Ascending aorta (tissue), 2 donors: ENCODE measurements at regions not wholly inside any gene's neighbourhood (a gene's known extent, or its start where the extent isn't known, plus 50 kb on each side); places are given as distances from the start of the nearest gene placed in this dataset.

Experiments used
- DNase-seq, 2 donors: peaks; one replicate each; pipeline ENCODE4 v3.0.0-alpha.2; 2019; ENCODE audit warnings: low spot score in 2 of 2
- H3K27ac ChIP-seq, 2 donors: fragments of 200-600 bp; sonication (generic); one replicate each; pipeline ENCODE4 v1.5.1; 2016 to 2017; ENCODE audit warnings: mild to moderate bottlenecking in 1 of 2
- H3K27me3 ChIP-seq: fragments of 200-600 bp; sonication (generic); one replicate; pipeline ENCODE4 v1.5.1; 2017
- H3K36me3 ChIP-seq, 2 donors: fragments of 200-600 bp; sonication (generic); one replicate each; pipeline ENCODE4 v1.5.1; 2016
- H3K4me1 ChIP-seq, 2 donors: fragments of 200-600 bp; sonication (generic); one replicate each; pipeline ENCODE4 v1.5.1; 2016 to 2017; ENCODE audit warnings: mild to moderate bottlenecking in 1 of 2
- H3K4me3 ChIP-seq, 2 donors: fragments of 200-600 bp; sonication (generic); one replicate each; pipeline ENCODE4 v1.5.1; 2016 to 2017; ENCODE audit warnings: mild to moderate bottlenecking in 1 of 2
- H3K9me3 ChIP-seq, 2 donors: fragments of 200-600 bp; sonication (generic); one replicate each; pipeline ENCODE4 v1.5.1; 2016
- CTCF ChIP-seq, 3 experiments: fragments of 200-600 bp in 2 of 3; fragments of 450-650 bp in 1 of 3; sonication (generic) in 2 of 3; IDR thresholded peaks; one replicate each; pipeline ENCODE4 v1.5.1; 2016 to 2019; ENCODE audit warnings: antibody characterized with exemption in 3 of 3, mild to moderate bottlenecking in 1 of 3, moderate library complexity in 1 of 3
- intact Hi-C: fragments of 100-400 bp; cut with DNase I; formaldehyde crosslinking; loops from one replicate; pipeline ENCODE4 v1.15.1; 2023

- no peak for TF ChIP-seq CTCF (IDR thresholded peaks at IDR 0.05)
- Histone ChIP-seq H3K4me3 (no peak overlapping the region), H3K27ac (no peak overlapping the region), H3K9me3 (no peaks in the 10 kb centered on the region), H3K36me3 (no peaks in the 10 kb centered on the region), H3K4me1 (no peaks in the 10 kb centered on the region), H3K27me3 (no peaks in the 10 kb centered on the region)
- no peak for DNase-seq
- intact Hi-C loops = loop anchor here (10.0 kb wide), 1 partner anchor 396 kb away; no protein-coding TSS in a partner anchor
Measured at GRCh38 chr6:113181164-113181563, 676.0 kb upstream of the MARCKS start.

- no peak overlapping the region for H3K4me3 ChIP-seq
- no peak for TF ChIP-seq CTCF (IDR thresholded peaks at IDR 0.05)
- H3K9me3 ChIP-seq = no peaks in the 10 kb centered on the region
- H3K36me3 ChIP-seq = no peaks in the 10 kb centered on the region
- no peaks in the 10 kb centered on the region for H3K4me1 ChIP-seq
- H3K27me3 ChIP-seq = no peaks in the 10 kb centered on the region
- no peak for DNase-seq
- intact Hi-C loops = loop anchor here (10.0 kb wide), 1 partner anchor 398 kb away; no protein-coding TSS in a partner anchor
- H3K27ac ChIP-seq = no peak overlapping the region
Measured at GRCh38 chr6:113182370-113183141, 674.6 kb upstream of the MARCKS start.

GRCh38 chr6:113184291-113184690 lies 672.9 kb upstream of the MARCKS start:
- Histone ChIP-seq H3K36me3 (no peaks in the 10 kb centered on the region), H3K9me3 (no peaks in the 10 kb centered on the region), H3K4me1 (no peaks in the 10 kb centered on the region), H3K4me3 (no peak overlapping the region), H3K27ac (no peak overlapping the region), H3K27me3 (no peaks in the 10 kb centered on the region)
- DNase-seq = no peak
- intact Hi-C loops = loop anchor here (10.0 kb wide), 1 partner anchor 399 kb away; no protein-coding TSS in a partner anchor
- TF ChIP-seq CTCF (IDR thresholded peaks at IDR 0.05) = no peak

GRCh38 chr6:113184736-113185135 lies 672.4 kb upstream of the MARCKS start:
- Histone ChIP-seq H3K27ac (no peak overlapping the region), H3K9me3 (no peaks in the 10 kb centered on the region), H3K27me3 (no peaks in the 10 kb centered on the region), H3K4me3 (no peak overlapping the region), H3K4me1 (no peaks in the 10 kb centered on the region), H3K36me3 (no peaks in the 10 kb centered on the region)
- no peak for TF ChIP-seq CTCF (IDR thresholded peaks at IDR 0.05)
- intact Hi-C loops = loop anchor here (10.0 kb wide), 1 partner anchor 400 kb away; no protein-coding TSS in a partner anchor
- DNase-seq = no peak

- no peak overlapping the region for H3K27ac ChIP-seq
- no peaks in the 10 kb centered on the region for H3K27me3 ChIP-seq
- no peak for TF ChIP-seq CTCF (IDR thresholded peaks at IDR 0.05)
- H3K36me3 ChIP-seq = no peaks in the 10 kb centered on the region
- intact Hi-C loops = loop anchor here (10.0 kb wide), 1 partner anchor 400 kb away; no protein-coding TSS in a partner anchor
- H3K9me3 ChIP-seq = no peaks in the 10 kb centered on the region
- DNase-seq = no peak
- no peaks in the 10 kb centered on the region for H3K4me1 ChIP-seq
- no peak overlapping the region for H3K4me3 ChIP-seq
Measured at GRCh38 chr6:113185299-113185698, 671.8 kb upstream of the MARCKS start.
